ENCODE measurements at regions not wholly inside any gene's neighbourhood (a gene's known extent, or its start where the extent isn't known, plus 50 kb on each side); places are given as distances from the start of the nearest gene placed in this dataset.
"Not testable (repeated sequence)": the region's sequence is repeated elsewhere in the genome, so short reads cannot be mapped to it uniquely, and the experiment has no call there.

DNA sequence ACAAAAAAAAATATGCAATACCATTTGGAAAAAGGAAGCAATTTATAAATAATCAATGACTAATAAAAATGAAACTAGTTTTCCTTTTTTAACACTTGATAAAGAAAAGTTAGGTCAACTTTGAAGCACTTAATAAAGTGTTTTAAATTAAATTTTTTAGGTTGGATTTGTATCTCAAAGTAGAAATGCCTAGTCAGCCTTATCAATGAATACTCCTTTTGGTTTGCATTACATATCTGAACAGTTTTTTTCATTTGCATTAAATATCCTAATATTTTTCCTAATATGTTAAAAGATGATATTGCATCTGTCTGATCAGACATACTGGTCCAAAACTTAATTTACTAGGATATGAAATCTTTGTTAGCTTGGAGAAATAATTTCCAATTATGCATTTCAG, 155.8 kb upstream of the ZFP42 start:
- DNase-seq, result no peak

GRCh38 chr4:187840814-187841213, 154.8 kb upstream of the ZFP42 start:
- no peak for DNase-seq

DNA sequence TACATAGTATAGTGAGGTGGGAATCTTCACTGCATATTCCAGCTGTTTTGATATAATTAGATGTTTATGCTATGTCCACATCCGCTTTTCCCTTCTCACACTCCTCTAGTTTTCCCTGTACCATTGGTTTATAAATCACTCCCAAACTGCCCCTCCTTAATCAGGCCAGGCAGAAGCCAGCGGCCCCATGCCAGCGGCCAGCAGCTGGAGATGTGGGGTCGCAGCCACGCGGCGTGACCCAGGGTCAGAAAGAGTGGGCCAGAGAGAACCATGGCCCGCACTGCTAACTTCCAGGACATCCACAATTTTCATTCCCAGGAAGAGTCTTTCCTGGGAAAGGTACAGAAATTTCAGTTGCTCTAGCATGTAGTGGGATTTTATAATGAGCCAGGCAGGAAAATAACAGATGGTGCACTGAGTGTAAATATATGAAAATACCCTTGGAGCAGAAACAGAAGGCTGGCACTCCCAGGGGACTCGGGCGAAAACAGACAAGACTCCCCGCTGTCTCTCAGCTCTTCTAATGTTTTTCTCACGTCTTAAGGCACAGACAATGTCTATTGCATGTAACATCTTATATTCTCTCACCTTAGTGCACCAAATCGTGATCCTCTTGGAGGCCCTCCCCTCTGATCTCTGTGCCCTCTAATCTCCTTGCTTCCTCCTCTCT, 145.9 kb upstream of the ZFP42 start:
- no peak for DNase-seq

DNA sequence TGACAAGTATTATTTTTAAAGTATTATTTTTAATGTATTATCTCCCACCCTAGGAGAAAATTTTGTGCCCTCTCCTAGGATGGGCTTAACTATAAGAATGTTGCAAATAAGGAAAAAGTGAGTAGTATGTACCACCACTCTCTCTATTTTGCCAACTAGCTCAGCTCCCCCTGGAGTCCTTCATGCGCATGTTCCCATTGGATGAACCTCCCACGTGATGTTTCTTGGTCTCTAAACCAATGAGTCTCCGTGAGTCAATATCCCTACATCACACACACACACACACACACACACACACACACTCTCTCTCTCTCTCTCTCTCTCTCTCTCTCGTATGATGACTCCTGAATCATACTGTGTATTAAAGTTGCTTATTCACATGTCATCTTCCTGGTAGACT, 129.7 kb upstream of the ZFP42 start:
- DNase-seq, result no peak

DNA sequence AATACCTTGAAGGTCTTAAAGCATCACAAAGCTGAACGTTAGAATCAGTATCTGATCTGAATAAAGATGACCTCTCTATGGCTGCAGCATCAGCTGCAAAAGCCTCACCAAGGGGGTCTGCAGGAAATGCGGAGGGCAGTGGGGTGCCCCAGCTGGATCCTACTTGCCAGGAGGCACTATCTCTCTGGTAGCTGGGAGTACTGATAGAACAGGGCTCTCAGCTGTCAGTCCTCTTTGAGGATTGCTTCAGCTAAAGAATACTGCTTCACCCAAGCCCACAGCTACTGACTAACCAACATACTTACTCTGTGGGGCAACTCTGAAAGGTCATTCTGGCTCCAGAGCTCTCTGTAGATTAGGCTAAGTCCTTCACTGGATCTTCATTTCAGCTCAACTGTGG, 112.5 kb upstream of the ZFP42 start:
- DNase-seq, result no peak

DNA sequence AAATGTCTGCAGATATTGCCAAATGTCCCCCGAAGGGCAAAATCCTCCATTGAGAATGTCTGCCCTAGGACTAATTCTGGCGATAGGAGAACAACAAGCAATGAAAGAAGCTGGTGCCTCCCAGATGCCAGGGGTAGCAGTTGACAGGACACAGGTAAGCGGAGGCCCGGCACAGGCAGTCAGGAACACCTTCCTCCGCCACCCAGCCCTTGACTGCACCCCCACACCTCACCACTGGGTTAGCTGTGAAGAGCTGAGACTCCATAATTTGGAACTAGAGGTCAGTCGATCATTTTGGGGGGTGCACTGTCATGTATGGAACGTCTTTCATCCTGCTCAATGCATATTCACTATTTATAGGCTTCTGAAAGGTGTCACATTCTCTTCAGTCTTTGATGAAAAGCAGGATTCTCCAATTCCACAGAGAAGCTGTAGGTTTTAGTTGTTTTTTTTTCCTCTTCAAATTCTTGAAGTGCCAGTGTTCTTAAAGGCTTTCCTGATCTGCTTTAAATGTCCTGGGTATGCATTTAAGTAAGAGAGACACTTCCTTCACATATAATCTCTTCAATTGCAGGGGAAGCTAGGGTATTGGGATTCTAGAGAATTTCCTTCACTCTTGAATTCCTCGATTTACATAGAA, 111.6 kb upstream of the ZFP42 start:
- DNase-seq, result no peak

DNA sequence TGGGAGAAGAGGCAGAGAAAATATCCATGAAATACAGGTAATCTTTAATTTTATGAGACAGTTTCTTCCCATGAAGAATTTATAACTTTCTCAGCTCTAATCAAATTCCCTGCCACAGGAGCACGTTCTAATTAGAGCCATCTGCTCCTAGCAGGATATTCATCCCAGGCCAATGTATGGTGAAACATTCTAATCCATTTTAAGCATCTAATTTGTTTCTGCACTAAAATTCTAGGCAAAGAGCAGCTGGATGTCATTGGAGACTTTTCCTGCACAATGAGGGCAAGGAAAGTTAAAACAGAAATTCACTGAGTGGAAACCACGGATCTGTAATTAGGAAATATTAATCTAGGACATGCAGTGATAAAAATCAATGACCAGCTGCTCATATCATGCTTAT, 107.7 kb upstream of the ZFP42 start:
- no peak for DNase-seq

GRCh38 chr4:187889651-187890050, 105.9 kb upstream of the ZFP42 start:
- DNase-seq, result no peak

- DNase-seq, result no peak
Observed at GRCh38 chr4:187893418-187893817, 102.2 kb upstream of the ZFP42 start.

DNA sequence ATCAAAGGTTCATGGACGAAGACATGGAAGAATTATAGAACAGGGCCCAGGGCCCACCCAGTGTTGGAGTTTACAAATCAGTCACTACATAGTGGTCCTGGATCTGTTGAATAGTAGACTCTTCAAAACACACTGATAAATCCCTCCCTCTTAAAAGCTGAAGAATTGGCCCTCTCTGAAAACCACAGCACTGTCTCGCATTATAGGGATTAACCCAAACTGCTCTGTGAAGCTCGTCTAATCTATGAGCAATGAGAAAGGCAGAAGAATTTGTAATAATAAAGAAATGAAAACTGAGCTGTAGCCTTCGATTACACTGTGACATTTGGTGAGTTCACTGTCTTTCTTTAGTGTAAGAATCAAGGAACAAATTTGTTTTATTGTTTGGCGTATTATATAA, 92.5 kb upstream of the ZFP42 start:
- no peak for DNase-seq

DNA sequence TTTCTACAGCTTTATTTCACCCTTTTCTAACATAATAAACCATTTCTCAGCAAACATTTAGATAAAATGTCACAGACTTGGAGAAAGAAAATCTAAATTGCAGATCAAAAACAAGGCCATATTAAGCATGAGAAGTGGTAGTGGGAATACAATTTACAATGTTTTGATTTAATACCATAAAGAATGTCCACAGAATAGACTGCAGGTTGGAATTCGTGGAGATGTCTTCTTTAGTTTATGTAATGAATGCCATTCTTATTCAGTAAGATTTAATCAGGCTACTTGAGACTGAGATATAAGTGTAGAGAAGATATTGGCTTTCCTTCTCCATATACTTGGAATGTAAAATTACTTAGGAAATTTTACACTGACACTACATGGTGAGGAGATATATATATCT, 91.9 kb upstream of the ZFP42 start:
- no peak for DNase-seq

DNA sequence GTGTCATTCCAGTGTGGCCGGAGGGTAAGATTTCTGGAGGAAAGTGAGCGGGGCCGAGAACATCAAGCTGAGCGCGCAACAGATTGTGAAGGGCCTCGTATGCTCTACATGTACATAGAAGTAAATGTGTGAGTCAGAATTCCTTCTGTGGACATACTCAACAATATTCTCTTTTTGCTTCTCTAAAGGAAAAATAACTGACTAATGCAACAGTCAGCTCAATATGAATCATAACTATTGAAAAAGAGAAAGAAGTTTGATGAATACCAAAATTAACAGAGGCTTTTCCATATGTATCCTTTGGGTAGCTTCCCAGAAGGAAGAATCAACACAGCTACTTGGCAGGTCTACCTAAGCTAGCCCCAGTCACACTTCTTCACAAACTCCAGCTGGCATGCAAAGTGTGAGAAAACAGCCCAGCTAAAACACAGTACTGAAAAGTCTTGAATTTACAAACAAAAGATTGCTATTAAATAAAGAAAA, 87.5 kb upstream of the ZFP42 start:
- no peak for DNase-seq

- no peak for DNase-seq
Observed at GRCh38 chr4:187908731-187909130, 86.8 kb upstream of the ZFP42 start.

GRCh38 chr4:187910741-187911140, 84.8 kb upstream of the ZFP42 start:
- DNase-seq, result no peak

GRCh38 chr4:187915406-187915805, 80.2 kb upstream of the ZFP42 start:
- not testable (repeated sequence) for DNase-seq

GRCh38 chr4:187919966-187920365, 75.6 kb upstream of the ZFP42 start:
- DNase-seq, result no peak

DNA sequence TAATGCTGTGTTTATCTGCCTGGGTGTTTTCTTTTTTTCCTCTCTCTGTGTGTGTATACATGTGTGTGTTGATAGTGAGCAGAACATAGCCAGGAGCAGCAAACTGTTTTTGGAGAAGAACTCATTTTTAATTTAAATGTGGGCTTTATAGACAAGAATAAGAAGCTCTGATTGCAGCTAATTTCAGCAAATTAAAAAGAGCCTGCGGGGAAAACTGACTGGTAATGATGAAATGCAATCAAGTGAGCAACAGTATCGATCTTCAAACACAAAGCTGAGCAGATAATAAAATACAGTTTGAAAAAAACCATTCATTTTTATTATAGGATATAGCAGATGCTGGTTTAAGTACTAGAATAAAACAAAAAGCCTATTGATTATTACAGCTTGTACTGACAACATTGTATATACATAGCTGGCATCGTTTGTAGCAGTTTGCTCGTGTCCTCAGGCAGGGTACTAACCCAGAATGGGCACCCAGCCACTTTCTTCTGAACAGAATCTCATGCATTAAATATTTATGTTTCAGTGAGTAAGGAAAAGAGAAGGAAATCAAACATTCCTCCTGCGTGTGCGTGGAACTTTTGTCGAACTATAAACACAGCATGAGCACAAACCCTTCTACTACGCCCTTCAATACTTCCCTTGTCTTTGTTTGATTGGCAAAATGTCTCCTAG, 73.5 kb upstream of the ZFP42 start:
- DNase-seq, result no peak

DNA sequence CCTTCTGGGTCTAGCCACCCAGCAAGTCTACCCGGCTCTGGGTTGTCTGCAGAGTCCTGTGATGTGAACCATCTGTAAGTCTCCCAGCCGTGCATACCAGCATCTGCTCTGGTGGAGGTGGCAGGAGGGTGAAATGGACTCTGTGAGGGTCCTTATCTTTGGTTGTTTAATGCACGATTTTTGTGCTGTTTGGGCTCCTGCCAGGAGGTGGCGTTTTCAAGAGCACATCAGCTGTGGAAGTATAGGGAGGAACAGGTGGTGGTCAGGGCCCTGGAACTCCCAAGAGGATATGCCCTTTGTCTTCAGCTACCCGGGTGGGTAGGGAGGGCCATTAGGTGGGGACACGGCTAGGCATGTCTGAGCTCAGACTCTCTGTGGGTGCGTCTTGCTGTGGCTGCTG, 66.5 kb upstream of the ZFP42 start:
- DNase-seq, result no peak

DNA sequence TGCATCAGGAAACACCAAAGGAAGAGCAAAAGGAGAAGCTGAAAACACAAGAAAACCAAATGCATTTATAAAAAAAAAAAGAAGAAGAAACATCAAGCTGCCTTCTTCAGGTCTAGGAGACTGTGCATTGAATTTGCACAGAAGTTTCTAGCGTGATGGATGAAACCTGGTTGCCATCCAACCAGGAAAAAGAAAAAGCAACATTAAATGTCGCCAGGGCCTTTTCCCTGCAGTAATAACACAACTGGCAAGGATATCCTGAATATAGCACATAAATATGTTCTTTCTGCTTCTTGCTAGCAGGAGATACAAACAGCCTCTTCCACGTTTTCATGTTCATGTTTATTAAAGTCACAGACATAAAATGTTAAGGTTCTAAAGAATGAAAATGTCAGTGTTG, 60.8 kb upstream of the ZFP42 start:
- no peak for DNase-seq

GRCh38 chr4:187937557-187937956, 58.0 kb upstream of the ZFP42 start:
- DNase-seq, result no peak

- DNase-seq, result no peak
Observed at GRCh38 chr4:187940299-187940698, 55.3 kb upstream of the ZFP42 start.

- DNase-seq, result no peak
Observed at GRCh38 chr4:187942968-187943367, 52.6 kb upstream of the ZFP42 start.

DNA sequence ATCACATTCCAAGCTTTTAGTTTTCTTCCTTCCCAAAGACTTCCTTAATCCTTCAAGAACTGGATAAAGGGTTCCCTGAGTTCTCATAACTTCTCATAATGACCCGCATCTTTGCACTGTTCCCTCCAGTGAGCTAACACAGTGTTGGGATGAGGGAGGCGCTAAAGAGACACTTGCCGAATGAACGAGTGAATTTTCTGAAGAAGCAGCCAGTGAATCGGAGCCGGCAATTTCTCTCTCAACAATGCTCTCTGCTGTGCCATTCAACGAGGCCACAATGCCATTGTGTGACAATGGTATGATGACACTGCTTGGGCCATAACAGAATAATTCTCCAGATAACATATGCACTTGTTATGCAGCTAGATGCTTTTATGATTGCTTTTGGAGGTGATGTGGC, 51.4 kb upstream of the ZFP42 start:
- DNase-seq, result no peak

Measured in CD4-positive, alpha-beta T cell treated with Interleukin-17A for 1 hour (primary cell).